H1 (cell line): ENCODE measurements at regions not wholly inside any gene's neighbourhood (a gene's known extent, or its start where the extent isn't known, plus 50 kb on each side); places are given as distances from the start of the nearest gene placed in this dataset.

ENCODE experiments used
- CTCF ChIA-PET: fragments of 300-600 bp; sonication (Branson Sonifier 250); formaldehyde crosslinking; loops from one replicate; lab custom pipeline; 2021; ENCODE audit not compliant: partially characterized antibody; lab: Charles Lee
- POLR2A ChIA-PET: fragments of 300-600 bp; sonication (Branson Sonifier 250); formaldehyde crosslinking; loops from one replicate; lab custom pipeline; 2021; ENCODE audit warnings: inconsistent platforms; ENCODE audit not compliant: partially characterized antibody; lab: Charles Lee
- DNase-seq, 2 experiments: peaks; one replicate each; pipeline versions ENCODE4 v3.0.0 to v3.0.0-alpha.2; 2010 to 2022; ENCODE audit warnings: low spot score in 2 of 2, low read depth in 1 of 2, mixed read lengths in 1 of 2
- FAIRE-seq: peaks from 2 replicates; lab custom pipeline; 2011; peaks lifted over from hg19 to GRCh38; lab: Jason Lieb, UNC
- H2AFZ ChIP-seq: 2 replicates; pipeline ENCODE4 v1.8.1; 2012; ENCODE audit warnings: low read length, inconsistent platforms
- H2AK5ac ChIP-seq: 2 replicates; pipeline ENCODE4 v1.6.1; 2013; ENCODE audit warnings: low read depth, low read length
- H2BK120ac ChIP-seq: replicated peaks from 2 replicates; pipeline ENCODE3; 2013; ENCODE audit warnings: low read depth, low read length, inconsistent platforms
- H2BK12ac ChIP-seq: 2 replicates; pipeline ENCODE4 v1.6.1; 2013; ENCODE audit warnings: low read depth, low read length
- H2BK15ac ChIP-seq: 2 replicates; pipeline ENCODE4 v1.6.1; 2013; ENCODE audit warnings: low read length
- H2BK20ac ChIP-seq: 2 replicates; pipeline ENCODE4 v1.6.1; 2013; ENCODE audit warnings: low read length
- H2BK5ac ChIP-seq: 2 replicates; pipeline ENCODE4 v1.6.1; 2013; ENCODE audit warnings: low read depth, low read length
- H3K14ac ChIP-seq: 2 replicates; pipeline ENCODE4 v1.6.1; 2013; ENCODE audit warnings: inconsistent platforms; ENCODE audit not compliant: insufficient read length
- H3K18ac ChIP-seq: 2 replicates; pipeline ENCODE4 v1.6.1; 2013; ENCODE audit warnings: low read length; ENCODE audit errors: extremely low read depth
- H3K23ac ChIP-seq: 2 replicates; pipeline ENCODE4 v1.6.1; 2013; ENCODE audit warnings: inconsistent platforms; ENCODE audit not compliant: insufficient read length
- H3K23me2 ChIP-seq: 2 replicates; pipeline ENCODE4 v1.6.1; 2013; ENCODE audit warnings: low read depth, low read length
- H3K27ac ChIP-seq: 2 replicates; pipeline ENCODE4 v1.6.1; 2011; ENCODE audit warnings: low read depth, low read length, inconsistent platforms
- H3K27me3 ChIP-seq, 4 experiments: replicated peaks in 1 of 4; 1 replicate in 1 of 4; 2 replicates in 3 of 4; pipeline versions ENCODE4 v1.6.1 to v1.8.1; 2011 to 2013; ENCODE audit warnings: low read length in 3 of 4, mild to moderate bottlenecking in 3 of 4, inconsistent platforms in 2 of 4, mixed read lengths in 2 of 4, moderate library complexity in 1 of 4; ENCODE audit not compliant: control insufficient read depth in 3 of 4, insufficient read depth in 3 of 4; ENCODE audit errors: extremely low read depth in 1 of 4
- H3K36me3 ChIP-seq, 4 experiments: 2 replicates each; pipeline versions ENCODE4 v1.6.1 to v1.8.1; 2011 to 2013; ENCODE audit warnings: mild to moderate bottlenecking in 4 of 4, low read length in 3 of 4, moderate library complexity in 2 of 4, control low read depth in 1 of 4, inconsistent platforms in 1 of 4; ENCODE audit not compliant: insufficient read depth in 4 of 4, control insufficient read depth in 2 of 4
- H3K4ac ChIP-seq: replicated peaks from 2 replicates; pipeline ENCODE3; 2013; ENCODE audit warnings: low read length, low read depth, mixed read lengths, inconsistent platforms; ENCODE audit not compliant: insufficient read length
- H3K4me1 ChIP-seq, 4 experiments: replicated peaks in 1 of 4; 1 replicate in 1 of 4; 2 replicates in 3 of 4; pipeline versions ENCODE4 v1.6.1 to v1.8.1; 2011 to 2013; ENCODE audit warnings: low read length in 3 of 4, inconsistent platforms in 2 of 4, mixed read lengths in 1 of 4; ENCODE audit not compliant: insufficient read depth in 4 of 4, control insufficient read depth in 3 of 4
- H3K4me2 ChIP-seq, 2 experiments: 2 replicates each; pipeline versions ENCODE4 v1.6.1 to v1.8.1; 2011 to 2013; ENCODE audit warnings: low read depth in 2 of 2, low read length in 2 of 2, control low read depth in 1 of 2, inconsistent platforms in 1 of 2, mild to moderate bottlenecking in 1 of 2; ENCODE audit not compliant: insufficient read depth in 1 of 2
- H3K4me3 ChIP-seq, 4 experiments: fragments of 200-600, 300-600 bp in 1 of 4; sonication (generic), shearing (Covaris generic), sonication (Bioruptor Twin) in 1 of 4; 2 replicates each; pipeline versions ENCODE4 v1.5.1 to v1.8.1; 2011 to 2016; ENCODE audit warnings: low read length in 4 of 4, low read depth in 3 of 4, control low read depth in 2 of 4, inconsistent platforms in 2 of 4, mild to moderate bottlenecking in 2 of 4, mixed read lengths in 1 of 4, moderate library complexity in 1 of 4; ENCODE audit not compliant: insufficient read depth in 2 of 4; ENCODE audit errors: extremely low read depth in 1 of 4
- H3K56ac ChIP-seq: replicated peaks from 2 replicates; pipeline ENCODE3; 2013; ENCODE audit warnings: low read depth, mild to moderate bottlenecking, mixed read lengths, low read length, inconsistent platforms; ENCODE audit not compliant: insufficient read length
- H3K79me1 ChIP-seq: 2 replicates; pipeline ENCODE4 v1.6.1; 2013; ENCODE audit warnings: low read depth, low read length, control low read depth
- H3K79me2 ChIP-seq, 2 experiments: 2 replicates each; pipeline versions ENCODE4 v1.6.1 to v1.8.1; 2012 to 2013; ENCODE audit warnings: low read length in 2 of 2, mild to moderate bottlenecking in 2 of 2, inconsistent platforms in 1 of 2; ENCODE audit not compliant: insufficient read depth in 2 of 2, control insufficient read depth in 1 of 2
- H3K9ac ChIP-seq, 4 experiments: replicated peaks in 1 of 4; 1 replicate in 1 of 4; 2 replicates in 3 of 4; pipeline versions ENCODE4 v1.6.1 to v1.8.1; 2011 to 2013; ENCODE audit warnings: low read depth in 3 of 4, low read length in 3 of 4, control low read depth in 2 of 4, mild to moderate bottlenecking in 2 of 4, moderate library complexity in 2 of 4, inconsistent platforms in 1 of 4; ENCODE audit errors: extremely low read depth in 1 of 4
- H3K9me3 ChIP-seq, 2 experiments: 2 replicates each; pipeline versions ENCODE4 v1.6.1 to v1.8.1; 2012 to 2013; ENCODE audit warnings: mild to moderate bottlenecking in 2 of 2, moderate library complexity in 2 of 2, control low read depth in 1 of 2, inconsistent platforms in 1 of 2, low read depth in 1 of 2, low read length in 1 of 2, mixed read lengths in 1 of 2; ENCODE audit not compliant: insufficient read depth in 2 of 2
- H4K20me1 ChIP-seq, 2 experiments: replicated peaks in 1 of 2; 2 replicates each; pipeline versions ENCODE3 to v1.8.1; 2011 to 2013; ENCODE audit warnings: inconsistent platforms in 2 of 2, low read length in 2 of 2, mild to moderate bottlenecking in 1 of 2; ENCODE audit not compliant: insufficient read depth in 2 of 2, control insufficient read depth in 1 of 2
- H4K5ac ChIP-seq: 2 replicates; pipeline ENCODE4 v1.6.1; 2013; ENCODE audit warnings: low read length, low read depth, mixed read lengths, inconsistent platforms; ENCODE audit not compliant: insufficient read length
- H4K8ac ChIP-seq: 2 replicates; pipeline ENCODE4 v1.8.0; 2013; ENCODE audit warnings: mild to moderate bottlenecking, moderate library complexity, low read length, inconsistent platforms; ENCODE audit not compliant: insufficient read depth; ENCODE audit errors: extremely low read depth
- H4K91ac ChIP-seq: replicated peaks from 2 replicates; pipeline ENCODE3; 2013; ENCODE audit warnings: low read length, mixed read lengths, inconsistent platforms; ENCODE audit not compliant: insufficient read length
- CBX8 ChIP-seq: fragments of 300-800, 300-1000 bp; sonication (generic); IDR thresholded peaks from 2 replicates; pipeline ENCODE4 v1.7.1; 2016; ENCODE audit warnings: low read depth, low read length, borderline replicate concordance
- EGR1 ChIP-seq: IDR thresholded peaks from 2 replicates; pipeline ENCODE4 v1.6.1; 2011; ENCODE audit warnings: low read depth, low read length, borderline replicate concordance
- KDM1A ChIP-seq: fragments of 200-600, 300-600 bp; sonication (generic); IDR thresholded peaks from 2 replicates; pipeline ENCODE4 v1.7.1; 2016; ENCODE audit warnings: mild to moderate bottlenecking, low read length, borderline replicate concordance
- NRF1 ChIP-seq: IDR thresholded peaks from 2 replicates; pipeline ENCODE4 v1.6.1; 2011; ENCODE audit warnings: mild to moderate bottlenecking, low read depth, low read length, improper control_type of control experiment
- PHF8 ChIP-seq: fragments of 200-600 bp; sonication (generic); conservative IDR thresholded peaks from 2 replicates; pipeline ENCODE4 v1.7.1; 2012; ENCODE audit warnings: low read depth, mild to moderate bottlenecking, inconsistent platforms, low read length, moderate library complexity
- POU5F1 ChIP-seq: IDR thresholded peaks from 2 replicates; pipeline ENCODE4 v1.6.1; 2011; ENCODE audit warnings: low read depth, mild to moderate bottlenecking, low read length, moderate library complexity
- RNF2 ChIP-seq: fragments of 200-900, 300-1000 bp; sonication (generic); IDR thresholded peaks from 2 replicates; pipeline ENCODE4 v1.7.1; 2016; ENCODE audit warnings: borderline replicate concordance, low read depth, mild to moderate bottlenecking, antibody characterized with exemption, low read length; ENCODE audit not compliant: poor library complexity, severe bottlenecking; ENCODE audit errors: missing control alignments
- TBP ChIP-seq: IDR thresholded peaks from 2 replicates; pipeline ENCODE4 v1.6.1; 2011; ENCODE audit warnings: low read depth, low read length, improper control_type of control experiment
- WGBS, 2 experiments: shearing (Covaris generic) in 1 of 2; methylation state at CpG; one replicate each; pipeline versions ENCODE4 v1.1.6 to v1.1.7; 2013 to 2015; ENCODE audit warnings: low lambda C conversion rate in 2 of 2, mixed read lengths in 2 of 2, inconsistent platforms in 1 of 2, low coverage in 1 of 2, missing lambda C conversion rate in 1 of 2; ENCODE audit not compliant: insufficient replicate concordance in 2 of 2, insufficient coverage in 1 of 2, insufficient read length in 1 of 2; ENCODE audit errors: extremely low coverage in 1 of 2, missing lambda C conversion rate in 1 of 2; 5-methylcytosine and 5-hydroxymethylcytosine counted together
- TF ChIP-seq, protein P1 (sequence below), 3 experiments: IDR thresholded peaks; 1 replicate in 2 of 3; 2 replicates in 1 of 3; pipeline versions ENCODE4 v1.5.1 to v1.6.1; 2011; ENCODE audit warnings: low read length in 3 of 3, mild to moderate bottlenecking in 3 of 3, inconsistent platforms in 2 of 3, low read depth in 1 of 3, moderate library complexity in 1 of 3; ENCODE audit not compliant: insufficient read depth in 1 of 3; ENCODE audit errors: control extremely low read depth in 1 of 3

DNA sequence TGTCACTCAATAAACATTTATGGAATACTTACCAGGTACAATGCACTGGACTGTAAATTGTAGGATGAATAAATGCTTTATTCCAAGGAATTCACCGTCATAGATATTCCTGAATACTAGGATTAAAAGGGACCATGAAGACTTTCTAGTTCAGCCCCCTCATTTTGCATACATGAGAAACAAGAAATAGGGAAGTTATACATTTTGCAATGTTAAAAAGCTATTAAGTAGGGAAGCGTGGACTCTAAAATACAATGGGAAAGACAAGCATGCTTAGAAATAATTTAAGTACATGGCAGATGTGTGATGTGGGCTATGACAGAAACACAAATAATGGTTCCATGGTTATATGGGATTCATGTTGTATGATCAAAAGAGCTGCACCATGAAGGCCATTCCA lies 89.4 kb upstream of the SYT10 start:
- no peak overlapping the region for H2BK5ac ChIP-seq
- H3K9ac ChIP-seq = no peak overlapping the region
- H2BK20ac ChIP-seq = no peak overlapping the region
- no peak overlapping the region for H2AFZ ChIP-seq
- no peaks in the 10 kb centered on the region for H3K4me1 ChIP-seq
- no peak overlapping the region for H3K18ac ChIP-seq
- no peaks in the 10 kb centered on the region for H3K79me2 ChIP-seq
- H2AK5ac ChIP-seq = no peak overlapping the region
- no peak overlapping the region for H3K23ac ChIP-seq
- DNase-seq (no peak), FAIRE-seq (no peak)
- no peak overlapping the region for H3K4ac ChIP-seq
- H4K8ac ChIP-seq = no peak overlapping the region
- no peaks in the 10 kb centered on the region for H3K23me2 ChIP-seq
- no peak overlapping the region for H3K4me2 ChIP-seq
- CTCF ChIA-PET = interaction anchor here (1.7 kb wide), 1 partner anchor 14 kb away, joined by 5 read pairs; no protein-coding TSS in a partner anchor
- H2BK12ac ChIP-seq = no peak overlapping the region
- POLR2A ChIA-PET = no interaction called here
- no peaks in the 10 kb centered on the region for H3K79me1 ChIP-seq
- TF ChIP-seq CBX8 = no peak
- TF ChIP-seq EGR1 = no peak
- TF ChIP-seq PHF8 = no peak
- TF ChIP-seq NRF1 = no peak
- TF ChIP-seq TBP = no peak
- TF ChIP-seq POU5F1 = no peak
- no peak for TF ChIP-seq RNF2
- TF ChIP-seq KDM1A = no peak
- TF ChIP-seq, protein P1, sequence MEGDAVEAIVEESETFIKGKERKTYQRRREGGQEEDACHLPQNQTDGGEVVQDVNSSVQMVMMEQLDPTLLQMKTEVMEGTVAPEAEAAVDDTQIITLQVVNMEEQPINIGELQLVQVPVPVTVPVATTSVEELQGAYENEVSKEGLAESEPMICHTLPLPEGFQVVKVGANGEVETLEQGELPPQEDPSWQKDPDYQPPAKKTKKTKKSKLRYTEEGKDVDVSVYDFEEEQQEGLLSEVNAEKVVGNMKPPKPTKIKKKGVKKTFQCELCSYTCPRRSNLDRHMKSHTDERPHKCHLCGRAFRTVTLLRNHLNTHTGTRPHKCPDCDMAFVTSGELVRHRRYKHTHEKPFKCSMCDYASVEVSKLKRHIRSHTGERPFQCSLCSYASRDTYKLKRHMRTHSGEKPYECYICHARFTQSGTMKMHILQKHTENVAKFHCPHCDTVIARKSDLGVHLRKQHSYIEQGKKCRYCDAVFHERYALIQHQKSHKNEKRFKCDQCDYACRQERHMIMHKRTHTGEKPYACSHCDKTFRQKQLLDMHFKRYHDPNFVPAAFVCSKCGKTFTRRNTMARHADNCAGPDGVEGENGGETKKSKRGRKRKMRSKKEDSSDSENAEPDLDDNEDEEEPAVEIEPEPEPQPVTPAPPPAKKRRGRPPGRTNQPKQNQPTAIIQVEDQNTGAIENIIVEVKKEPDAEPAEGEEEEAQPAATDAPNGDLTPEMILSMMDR (IDR thresholded peaks at IDR 0.05; ENCODE audit: control extremely low read depth in 1 of 3, insufficient read depth in 1 of 3, low read depth in 1 of 3, low read length in 3 of 3) = no peak
- no peak overlapping the region for H3K27ac ChIP-seq
- no peaks in the 10 kb centered on the region for H3K36me3 ChIP-seq
- H3K4me3 ChIP-seq = no peak overlapping the region
- WGBS, 2 experiments = 83% methylated on average over 2 of the region's 2 CpGs; no CpG with 5 or more reads in 1 of the 2 experiments
- no peaks in the 10 kb centered on the region for H3K9me3 ChIP-seq
- H3K56ac ChIP-seq = no peak overlapping the region
- H3K14ac ChIP-seq = no peak overlapping the region
- no peak overlapping the region for H2BK120ac ChIP-seq
- no peaks in the 10 kb centered on the region for H4K20me1 ChIP-seq
- no peak overlapping the region for H4K91ac ChIP-seq
- no peak overlapping the region for H2BK15ac ChIP-seq
- no peak overlapping the region for H4K5ac ChIP-seq
- no peaks in the 10 kb centered on the region for H3K27me3 ChIP-seq
